ENCODE measurements at regions not wholly inside any gene's neighbourhood (a gene's known extent, or its start where the extent isn't known, plus 50 kb on each side); places are given as distances from the start of the nearest gene placed in this dataset.
"Not testable (repeated sequence)": the region's sequence is repeated elsewhere in the genome, so short reads cannot be mapped to it uniquely, and the experiment has no call there.

DNA sequence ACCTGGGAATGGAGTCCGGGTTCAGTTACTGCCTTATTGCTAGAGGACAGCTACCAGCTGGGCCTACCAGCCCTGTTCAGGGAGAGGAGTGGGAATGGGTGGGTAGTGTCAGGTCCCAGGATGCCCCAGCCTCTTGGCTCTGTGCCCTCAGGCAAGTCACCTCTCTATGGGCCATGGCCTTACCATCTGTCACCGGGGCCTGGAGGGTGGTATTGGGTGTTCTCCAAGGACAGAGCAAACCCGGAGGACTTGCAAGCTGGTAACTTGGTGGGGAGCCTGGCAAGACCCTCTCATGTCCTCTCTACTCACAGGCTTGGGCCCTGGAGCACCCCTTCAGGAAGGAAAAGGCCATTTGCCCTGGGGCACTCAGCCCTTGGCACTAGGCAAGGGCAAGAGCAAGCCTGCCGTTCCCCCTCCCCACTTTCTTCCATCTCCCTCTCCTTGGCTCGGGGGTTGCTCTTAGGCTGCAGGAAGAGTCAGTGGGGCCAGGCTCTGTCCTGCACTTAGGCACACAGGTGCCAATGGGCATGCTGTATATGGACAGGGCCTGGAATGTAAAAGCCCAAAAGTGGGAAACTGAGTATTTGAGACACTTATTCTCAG is 170.0 kb upstream of the ZNF267 start:
- no peak for DNase-seq

DNA sequence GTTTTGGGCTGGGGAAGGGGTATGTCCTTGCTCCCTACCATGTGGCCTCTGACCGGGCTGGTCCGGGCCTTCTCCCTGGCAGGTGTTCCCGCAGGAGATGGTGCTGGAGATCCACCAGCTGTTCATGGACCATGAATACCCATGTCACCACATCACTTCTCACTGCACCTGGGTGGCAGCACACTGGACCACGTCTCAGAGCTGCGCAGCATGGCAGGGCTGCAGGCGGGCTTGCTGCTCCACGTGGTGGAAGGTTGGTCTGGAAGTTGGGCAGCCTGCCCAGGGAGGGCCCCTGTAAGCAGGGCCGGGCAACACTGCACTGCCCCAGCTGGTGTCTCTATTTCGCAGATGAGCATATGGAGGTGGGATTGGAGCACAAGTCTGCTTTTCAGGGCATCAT is 169.5 kb upstream of the ZNF267 start:
- no peak for DNase-seq

DNA sequence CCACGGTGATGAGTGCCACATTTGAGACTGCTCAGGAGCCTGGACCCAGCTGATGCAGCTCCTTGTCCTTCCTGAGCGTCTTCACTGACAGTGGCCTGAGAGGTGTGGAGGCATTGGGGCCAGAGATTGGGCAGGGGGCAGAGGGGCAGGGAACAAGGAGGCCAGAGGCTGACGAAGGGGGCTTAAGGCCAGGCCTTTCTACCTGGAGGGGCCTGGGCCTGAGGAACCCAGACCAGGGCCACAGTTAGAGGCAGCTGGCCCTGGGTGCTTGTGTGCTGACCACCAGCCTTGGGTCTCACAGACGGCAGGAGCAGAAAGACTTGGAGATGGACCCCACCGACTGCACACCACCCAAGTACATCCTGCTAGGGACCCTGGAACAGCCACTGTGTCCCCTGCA is 168.2 kb upstream of the ZNF267 start:
- DNase-seq = no peak

- DNase-seq = no peak
Observed at GRCh38 chr16:31706318-31706717, 167.3 kb upstream of the ZNF267 start.

GRCh38 chr16:31706925-31707324 is 166.7 kb upstream of the ZNF267 start:
- no peak for DNase-seq

DNA sequence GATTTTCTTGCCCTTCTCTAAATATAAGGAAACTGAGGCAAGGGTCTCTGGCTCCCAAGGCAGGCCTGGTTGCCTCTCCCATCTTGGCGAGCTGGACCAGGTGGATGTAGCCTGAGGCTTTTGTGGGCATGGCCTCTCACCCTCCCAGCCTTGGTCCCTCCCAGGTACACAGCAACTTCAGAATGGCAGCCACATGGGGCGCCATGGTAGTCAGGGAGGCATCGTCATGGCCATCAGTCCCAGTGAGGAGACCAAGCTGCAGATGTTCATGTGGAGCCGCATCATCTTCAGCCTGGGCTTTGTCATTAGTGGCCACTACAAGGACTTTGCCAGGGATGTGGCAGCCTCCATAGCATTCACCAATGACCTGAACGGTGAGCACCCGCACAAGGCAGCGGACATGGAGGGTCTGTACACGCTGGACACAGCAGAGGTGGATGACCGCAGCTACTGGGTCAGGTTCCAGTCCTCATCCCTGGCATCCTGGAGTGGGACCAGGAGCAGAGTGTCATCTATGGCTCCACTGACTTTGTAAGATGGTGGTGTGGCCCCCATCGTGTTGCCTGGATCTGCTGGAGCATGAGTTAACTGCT is 165.8 kb upstream of the ZNF267 start:
- DNase-seq = no peak

DNA sequence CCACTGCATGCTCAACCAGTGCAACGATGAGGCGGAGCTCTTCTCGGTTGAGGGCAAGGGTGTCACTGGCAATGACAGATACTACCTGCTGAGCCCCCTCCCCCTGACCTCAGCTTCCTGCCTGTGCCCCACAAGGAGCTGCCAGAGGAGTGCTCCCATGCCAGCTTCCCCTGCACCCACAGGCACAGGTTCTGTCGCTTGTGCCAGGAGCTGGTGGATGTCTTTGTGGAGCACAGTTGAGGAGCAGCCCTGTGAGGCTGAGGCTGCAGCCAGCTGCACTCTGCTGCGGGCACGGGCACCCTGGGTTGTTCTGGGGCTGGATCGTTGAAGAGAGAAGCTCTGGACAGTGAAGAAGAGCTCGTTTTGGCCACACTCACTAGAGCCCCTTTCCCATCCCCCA is 165.3 kb upstream of the ZNF267 start:
- no peak for DNase-seq

- DNase-seq = no peak
Observed at GRCh38 chr16:31709181-31709580, 164.4 kb upstream of the ZNF267 start.

DNA sequence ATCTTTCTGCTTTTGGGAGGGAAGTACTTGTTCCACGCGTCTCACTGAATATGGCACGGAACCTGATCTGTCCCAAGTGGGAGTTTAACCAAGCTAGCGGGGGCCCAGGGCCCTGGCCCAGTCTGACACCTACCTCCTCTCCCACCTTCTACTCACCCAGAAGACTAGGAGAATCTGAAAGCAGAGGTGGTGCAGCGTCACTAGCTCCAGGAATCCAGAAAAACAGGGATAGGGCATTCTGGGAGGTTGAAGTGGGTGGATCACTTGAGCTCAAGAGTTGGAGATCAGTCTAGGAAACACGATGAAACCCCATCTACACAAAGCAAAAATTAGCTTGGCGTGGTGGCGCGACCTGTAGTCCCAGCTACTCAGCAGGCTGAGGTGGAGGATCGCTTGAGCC is 163.5 kb upstream of the ZNF267 start:
- no peak for DNase-seq

DNA sequence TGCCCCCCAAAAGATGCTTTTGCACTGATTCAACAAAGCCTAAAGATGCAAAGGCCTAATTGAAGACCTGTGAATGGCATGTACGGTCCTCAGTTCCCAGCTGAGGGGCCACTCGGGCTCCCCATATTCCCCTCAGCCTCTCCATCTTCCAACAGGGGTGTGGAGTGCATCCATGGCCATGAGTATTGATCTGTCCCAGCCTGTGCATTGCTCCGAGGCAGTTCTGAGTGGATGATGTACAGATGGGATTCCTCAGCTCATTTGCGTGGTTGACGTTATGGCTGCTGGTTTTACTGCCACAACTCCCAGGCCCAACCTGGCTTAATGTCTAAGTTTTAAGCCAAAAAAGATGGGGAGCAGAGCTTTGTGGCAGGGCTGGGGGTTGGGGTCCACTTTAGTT is 162.7 kb upstream of the ZNF267 start:
- no peak for DNase-seq

- DNase-seq = no peak
Observed at GRCh38 chr16:31711344-31711845, 162.2 kb upstream of the ZNF267 start.

DNA sequence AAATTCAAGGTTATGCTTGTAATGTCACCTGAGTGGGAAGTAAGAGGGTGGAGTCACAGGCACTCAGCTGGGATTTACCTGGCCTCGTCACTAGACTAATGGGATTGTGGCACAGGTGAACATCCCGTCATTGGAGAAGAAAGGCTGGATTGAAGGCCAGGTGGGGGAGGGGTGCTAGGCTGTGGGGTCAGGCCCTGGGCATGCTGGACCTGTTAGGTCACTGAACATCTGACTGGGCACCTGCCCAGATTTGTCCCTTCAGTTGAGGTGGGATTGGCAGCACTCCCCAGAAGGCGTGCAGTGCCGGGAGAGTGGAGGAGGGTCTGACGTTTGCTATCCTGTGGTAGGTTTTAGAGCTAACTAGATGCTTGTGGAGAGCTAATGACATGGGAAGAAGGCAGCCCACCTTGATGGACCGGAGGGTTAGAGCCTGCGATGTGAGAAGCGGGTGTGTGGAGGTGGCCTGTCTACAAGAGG is 161.5 kb upstream of the ZNF267 start:
- no peak for DNase-seq

GRCh38 chr16:31713071-31713944 is 160.3 kb upstream of the ZNF267 start:
- DNase-seq = peak; percentile 95

DNA sequence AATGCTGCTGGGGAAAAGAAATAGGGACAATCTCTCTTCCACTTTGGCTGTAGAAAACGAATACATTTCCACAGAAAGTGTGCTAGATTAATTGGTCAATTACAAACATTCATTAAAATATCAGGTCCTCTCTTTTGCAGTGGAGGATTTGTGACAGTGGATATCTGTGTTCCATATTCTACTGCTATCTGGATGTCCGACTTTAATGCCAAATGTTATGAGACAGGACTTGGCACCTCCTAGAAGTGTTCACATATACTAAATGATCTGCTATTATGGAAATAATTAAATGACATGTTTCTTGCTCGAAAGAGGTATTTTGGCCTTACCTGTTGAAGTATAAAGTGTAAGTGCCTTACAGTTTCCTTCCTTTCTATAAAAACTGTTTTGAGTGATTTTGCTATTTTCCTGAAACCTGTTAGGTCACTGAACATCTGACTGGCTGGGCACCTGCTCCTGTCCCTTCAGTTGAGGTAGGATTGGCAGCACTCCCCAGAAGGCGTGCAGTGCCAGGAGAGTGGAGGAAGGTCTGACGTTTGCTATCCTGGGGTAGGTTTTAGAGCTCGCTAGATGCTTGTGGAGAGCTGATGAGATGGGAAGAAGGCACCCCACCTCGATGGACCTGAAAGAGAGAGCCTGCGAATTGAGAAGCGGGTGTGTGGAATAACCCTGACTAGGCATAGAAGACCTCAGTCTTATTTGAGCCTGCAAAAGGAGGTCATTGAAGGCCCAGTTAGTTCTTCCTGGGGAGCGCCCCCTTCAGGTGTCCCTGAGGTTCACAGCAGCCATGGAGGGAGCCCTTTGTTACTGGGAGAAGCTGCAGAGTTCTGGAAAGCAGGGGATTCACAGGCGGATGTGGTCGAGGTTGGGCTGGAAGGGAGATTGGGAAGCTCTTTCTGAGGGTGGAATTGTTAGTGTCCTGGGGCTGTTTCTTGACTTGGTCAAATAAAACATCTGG is 159.4 kb upstream of the ZNF267 start:
- DNase-seq = no peak

GRCh38 chr16:31714903-31715504 is 158.6 kb upstream of the ZNF267 start:
- no peak for DNase-seq

DNA sequence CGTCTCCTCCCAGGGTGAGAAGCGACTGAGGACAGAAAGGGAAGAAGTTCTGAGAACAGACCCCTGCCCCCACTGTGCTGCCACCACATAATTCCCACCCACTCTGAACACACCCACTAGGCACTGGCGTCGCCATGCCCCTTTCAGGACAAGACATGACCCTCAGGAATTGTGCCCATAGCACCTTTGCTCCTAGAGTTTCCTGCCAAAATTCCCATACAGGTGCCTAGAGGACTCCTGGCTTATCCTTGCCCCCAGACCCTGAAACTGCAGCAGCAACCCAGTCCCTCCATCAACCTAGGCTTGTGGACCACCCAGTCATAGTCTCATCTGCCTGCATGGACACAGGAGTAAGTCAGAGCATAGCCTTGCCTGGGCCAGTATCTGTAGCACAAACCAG is 157.7 kb upstream of the ZNF267 start:
- DNase-seq = no peak

DNA sequence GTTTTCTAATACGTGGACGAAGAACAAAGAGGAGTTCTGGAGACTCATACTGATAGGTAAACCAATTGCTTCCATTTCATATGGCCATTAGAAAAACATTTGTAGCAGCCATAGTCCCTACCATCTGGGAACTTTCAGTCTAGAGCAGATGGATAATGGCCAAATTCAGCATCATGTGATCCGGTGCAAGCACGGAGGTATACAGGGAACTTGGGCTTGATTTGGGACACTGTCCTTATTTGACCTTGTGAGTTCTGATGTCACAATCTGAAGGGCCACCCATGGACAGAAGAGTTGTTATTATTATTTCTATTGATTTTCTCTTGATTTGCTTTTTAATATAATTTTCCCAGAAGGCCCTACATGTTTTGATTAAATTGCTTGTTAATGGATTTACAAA is 154.6 kb upstream of the ZNF267 start:
- DNase-seq = no peak

DNA sequence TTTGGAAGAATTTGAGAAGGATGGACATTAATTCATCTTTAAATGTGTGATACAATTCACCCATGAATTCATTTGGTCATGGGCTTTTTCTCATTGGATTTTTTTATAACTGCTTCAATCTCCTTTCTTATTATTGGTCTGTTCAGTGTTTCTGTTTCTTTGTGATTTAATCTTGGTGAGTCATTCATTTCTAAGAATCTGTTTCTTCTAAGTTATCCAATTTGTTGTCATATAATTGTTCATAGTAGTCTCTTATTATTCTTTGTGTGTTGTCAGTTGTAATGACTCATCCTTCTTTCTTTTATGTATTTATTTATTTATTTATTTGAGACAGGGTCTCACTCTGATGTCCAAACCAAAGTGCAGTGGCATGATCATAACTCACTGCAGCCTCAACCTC is 146.1 kb upstream of the ZNF267 start:
- DNase-seq = no peak

DNA sequence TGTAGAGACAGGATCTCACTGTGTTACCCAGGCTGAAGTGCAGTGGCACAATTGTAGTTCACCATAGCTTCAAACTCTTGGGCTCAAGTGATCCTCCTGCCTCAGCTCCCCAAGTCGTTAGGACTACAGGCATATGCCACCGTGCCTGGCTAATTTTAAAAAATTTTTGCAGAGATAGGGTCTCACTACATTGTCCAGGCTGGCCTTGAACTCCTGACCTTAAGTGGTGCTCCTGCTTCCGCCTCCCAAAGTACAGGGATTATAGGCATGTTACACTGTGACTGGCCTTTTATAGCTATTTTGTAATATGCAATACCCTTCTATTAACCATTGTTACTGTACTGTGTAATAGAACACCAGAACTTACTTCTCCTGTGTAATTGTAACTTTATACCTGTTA is 139.3 kb upstream of the ZNF267 start:
- DNase-seq = no peak

GRCh38 chr16:31745098-31745497 is 128.5 kb upstream of the ZNF267 start:
- DNase-seq = not testable (repeated sequence)

GRCh38 chr16:31745900-31746299 is 127.7 kb upstream of the ZNF267 start:
- DNase-seq = no peak

DNA sequence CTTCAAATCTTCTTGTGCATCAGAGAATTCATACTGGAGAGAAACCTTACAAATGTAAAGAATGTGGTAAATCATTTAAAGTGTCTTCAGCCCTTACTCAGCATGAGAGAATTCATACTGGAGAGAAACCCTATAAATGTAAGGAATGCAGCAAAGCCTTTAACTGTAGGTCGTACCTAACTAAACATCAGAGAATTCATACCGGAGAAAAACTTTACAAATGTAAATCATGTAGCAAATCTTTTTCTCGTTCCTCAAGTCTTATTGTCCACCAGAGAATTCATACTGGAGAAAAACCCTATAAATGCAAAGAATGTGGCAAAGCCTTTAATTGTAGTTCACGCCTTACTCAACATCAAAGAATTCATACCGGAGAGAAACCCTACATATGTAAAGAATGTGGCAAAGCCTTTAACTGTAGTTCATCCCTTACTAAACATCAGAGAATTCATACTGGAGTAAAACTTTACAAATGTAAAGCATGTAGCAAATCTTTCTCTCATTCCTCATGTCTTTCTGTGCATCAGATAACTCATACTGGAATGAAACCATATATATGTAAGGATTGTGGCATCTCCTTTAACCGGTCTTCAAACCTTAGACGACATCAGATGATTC is 118.5 kb upstream of the ZNF267 start:
- no peak for DNase-seq

Measured in NCI-H1092 treated with DMSO at 0.1 percent for 48 hours (cell line).